Neural progenitor cell (in vitro differentiated cells): ENCODE measurements at regions not wholly inside any gene's neighbourhood (a gene's known extent, or its start where the extent isn't known, plus 50 kb on each side); places are given as distances from the start of the nearest gene placed in this dataset.

ENCODE experiments used
- EZH2 ChIP-seq: fragments of 200-600 bp; sonication (generic); IDR thresholded peaks from 2 replicates; pipeline ENCODE4 v1.6.1; 2017; ENCODE audit warnings: antibody characterized with exemption, mild to moderate bottlenecking, moderate library complexity
- EZH2phosphoT487 ChIP-seq: fragments of 200-600 bp; sonication (generic); IDR thresholded peaks from 2 replicates; pipeline ENCODE4 v1.6.1; 2017; ENCODE audit warnings: antibody characterized with exemption
- TF ChIP-seq, protein P1 (sequence below): fragments of 200-600 bp; sonication (generic); IDR thresholded peaks from 2 replicates; pipeline ENCODE4 v1.5.1; 2017; ENCODE audit warnings: antibody characterized with exemption, mild to moderate bottlenecking

DNA sequence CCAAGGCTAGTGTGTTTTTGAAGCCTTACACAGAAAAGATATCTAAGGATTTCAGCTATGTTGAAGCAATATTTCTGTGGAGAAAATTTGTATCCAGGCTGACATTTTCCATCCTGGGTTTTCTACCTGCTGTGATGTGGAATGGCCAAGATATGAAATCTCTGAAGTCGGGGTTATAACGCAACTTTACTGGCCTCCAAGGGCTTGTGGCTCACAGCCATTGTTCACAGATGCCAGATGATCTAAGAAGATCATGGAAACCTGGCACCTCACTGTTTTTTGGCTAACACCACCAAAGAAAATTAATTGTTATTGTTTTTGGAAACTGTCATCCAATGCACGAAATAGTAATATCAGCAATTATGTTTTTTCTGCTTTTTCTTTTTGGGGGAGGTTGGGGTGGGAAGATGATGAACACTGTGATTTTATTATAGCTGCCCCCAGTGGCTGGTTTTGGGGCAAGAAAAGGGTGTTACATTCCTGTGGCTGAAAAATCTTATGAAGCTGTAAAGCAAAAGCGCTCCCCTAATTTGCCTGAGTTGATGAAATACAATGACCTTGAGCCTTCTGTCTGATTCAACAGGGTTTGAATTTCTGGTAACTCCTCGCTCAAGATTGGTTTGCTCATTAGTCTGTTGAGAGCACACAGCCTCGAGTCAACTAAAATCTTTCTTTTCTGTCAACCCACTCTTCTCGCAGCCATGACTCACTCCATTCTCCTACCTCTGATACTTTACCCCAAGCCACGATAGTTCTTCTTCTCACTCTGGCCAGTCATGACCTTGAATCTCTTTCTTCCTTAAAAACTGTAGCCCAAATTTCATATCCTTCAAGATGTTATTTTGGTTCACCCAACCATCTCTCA is 236.7 kb downstream of the PAX1 start:
- TF ChIP-seq EZH2phosphoT487 (no peak), EZH2 (no peak)
- TF ChIP-seq, protein P1, sequence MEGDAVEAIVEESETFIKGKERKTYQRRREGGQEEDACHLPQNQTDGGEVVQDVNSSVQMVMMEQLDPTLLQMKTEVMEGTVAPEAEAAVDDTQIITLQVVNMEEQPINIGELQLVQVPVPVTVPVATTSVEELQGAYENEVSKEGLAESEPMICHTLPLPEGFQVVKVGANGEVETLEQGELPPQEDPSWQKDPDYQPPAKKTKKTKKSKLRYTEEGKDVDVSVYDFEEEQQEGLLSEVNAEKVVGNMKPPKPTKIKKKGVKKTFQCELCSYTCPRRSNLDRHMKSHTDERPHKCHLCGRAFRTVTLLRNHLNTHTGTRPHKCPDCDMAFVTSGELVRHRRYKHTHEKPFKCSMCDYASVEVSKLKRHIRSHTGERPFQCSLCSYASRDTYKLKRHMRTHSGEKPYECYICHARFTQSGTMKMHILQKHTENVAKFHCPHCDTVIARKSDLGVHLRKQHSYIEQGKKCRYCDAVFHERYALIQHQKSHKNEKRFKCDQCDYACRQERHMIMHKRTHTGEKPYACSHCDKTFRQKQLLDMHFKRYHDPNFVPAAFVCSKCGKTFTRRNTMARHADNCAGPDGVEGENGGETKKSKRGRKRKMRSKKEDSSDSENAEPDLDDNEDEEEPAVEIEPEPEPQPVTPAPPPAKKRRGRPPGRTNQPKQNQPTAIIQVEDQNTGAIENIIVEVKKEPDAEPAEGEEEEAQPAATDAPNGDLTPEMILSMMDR, result no peak
